GM21619 (cell line): ENCODE measurements at regions not wholly inside any gene's neighbourhood (a gene's known extent, or its start where the extent isn't known, plus 50 kb on each side); places are given as distances from the start of the nearest gene placed in this dataset.

Experiments used
- ATAC-seq: cut with Tn5 transposase; IDR thresholded peaks from one replicate; pipeline ENCODE4 v1.9.1; 2021; ENCODE audit not compliant: unreplicated experiment

DNA sequence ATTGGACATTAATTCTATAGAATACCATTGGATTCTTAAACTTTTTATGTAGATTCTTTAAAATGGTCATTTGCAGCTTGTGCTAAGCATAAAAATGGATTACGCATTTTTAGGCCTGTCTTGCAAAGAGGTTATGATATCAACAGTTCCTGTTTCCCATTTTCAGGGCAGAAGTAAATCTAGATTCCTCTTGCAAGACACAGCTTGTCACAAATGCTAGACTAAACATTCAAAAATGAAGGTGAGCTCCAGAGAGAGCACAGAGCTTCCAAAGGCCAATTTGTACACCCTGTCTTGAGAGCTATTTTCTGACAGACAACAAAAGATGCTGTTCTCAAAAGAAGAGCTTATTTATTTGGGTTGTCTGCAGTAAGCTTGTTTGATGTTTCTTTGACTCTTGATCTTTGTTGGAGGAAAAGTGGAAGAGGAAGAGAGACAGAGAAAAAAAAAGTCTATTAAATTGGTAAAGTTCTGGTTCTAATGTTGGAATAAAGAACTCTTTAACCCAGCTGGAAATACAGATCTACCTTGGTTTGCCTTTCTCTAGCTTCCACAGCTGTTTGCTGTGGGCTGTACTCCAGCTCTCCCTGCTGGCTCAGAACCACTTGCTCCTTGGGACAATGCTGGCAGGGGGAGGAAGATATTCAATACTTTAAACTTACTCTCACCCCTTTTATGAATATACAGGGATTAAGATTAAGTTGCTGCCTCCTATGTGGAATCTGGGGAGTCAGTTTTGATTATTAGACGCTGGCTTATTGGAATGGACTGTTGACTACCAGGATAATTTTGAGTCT is 651.8 kb downstream of the CDH11 start:
- no peak for ATAC-seq

- ATAC-seq: no peak
These were observed 652.5 kb downstream of the CDH11 start for GRCh38 chr16:64469351-64469750.

GRCh38 chr16:64468515-64469090 is 653.3 kb downstream of the CDH11 start:
- ATAC-seq: no peak

DNA sequence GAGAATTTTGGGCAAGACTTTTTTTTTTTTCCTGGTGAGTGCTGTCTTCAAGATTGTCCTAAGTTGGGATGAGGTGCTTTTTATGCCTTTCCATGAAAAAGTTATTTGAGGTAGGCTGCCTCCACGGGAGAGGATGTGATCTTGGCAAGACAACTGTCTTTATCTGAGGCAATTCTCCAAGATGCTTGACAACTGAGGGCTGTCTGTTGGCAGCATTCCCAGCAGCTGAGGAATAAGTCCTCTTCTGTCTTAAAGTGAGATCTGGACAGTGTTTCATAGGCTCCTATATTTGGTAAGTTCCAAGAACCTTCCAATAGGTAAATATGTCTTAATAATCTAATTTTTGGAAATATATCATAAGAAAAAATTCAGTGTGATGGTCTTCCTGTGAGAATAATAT is 662.0 kb downstream of the CDH11 start:
- ATAC-seq: no peak

DNA sequence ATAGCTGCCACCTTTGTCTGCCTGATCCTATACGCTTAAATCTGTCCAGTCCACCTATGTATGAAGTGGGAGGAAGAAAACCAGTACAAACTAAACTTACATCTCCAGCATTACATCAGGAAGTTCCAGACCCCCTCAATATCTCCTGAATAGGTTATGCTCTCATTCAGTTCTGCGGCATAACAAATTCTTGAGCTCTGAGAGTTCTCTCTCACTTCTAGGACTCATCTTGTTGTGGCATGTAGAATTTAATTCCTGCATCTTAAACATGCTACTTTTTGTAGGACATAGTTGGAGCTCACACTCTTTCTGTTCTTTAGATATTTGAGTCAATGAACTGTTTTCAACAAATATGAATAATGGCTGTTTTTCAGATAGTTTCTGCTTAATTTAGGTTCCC is 662.5 kb downstream of the CDH11 start:
- ATAC-seq: no peak

DNA sequence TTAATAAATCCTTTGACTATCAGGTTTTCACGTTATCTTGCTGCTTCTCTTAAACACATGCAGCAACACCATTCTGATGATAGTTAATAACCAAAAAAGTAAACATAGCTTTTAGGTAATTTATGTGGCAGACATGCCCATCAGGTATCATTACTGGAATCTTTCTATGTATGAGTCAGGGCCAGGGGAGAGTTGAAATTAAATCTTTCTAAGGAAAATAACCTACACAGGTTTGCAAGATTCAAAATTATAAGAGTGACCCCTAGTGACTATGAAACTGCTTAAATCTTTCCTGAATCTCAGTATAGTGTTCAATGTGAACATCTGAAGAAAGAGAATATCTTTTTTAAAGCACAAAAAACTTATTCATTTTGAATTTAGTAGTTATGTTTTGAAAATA is 666.6 kb downstream of the CDH11 start:
- no peak for ATAC-seq

DNA sequence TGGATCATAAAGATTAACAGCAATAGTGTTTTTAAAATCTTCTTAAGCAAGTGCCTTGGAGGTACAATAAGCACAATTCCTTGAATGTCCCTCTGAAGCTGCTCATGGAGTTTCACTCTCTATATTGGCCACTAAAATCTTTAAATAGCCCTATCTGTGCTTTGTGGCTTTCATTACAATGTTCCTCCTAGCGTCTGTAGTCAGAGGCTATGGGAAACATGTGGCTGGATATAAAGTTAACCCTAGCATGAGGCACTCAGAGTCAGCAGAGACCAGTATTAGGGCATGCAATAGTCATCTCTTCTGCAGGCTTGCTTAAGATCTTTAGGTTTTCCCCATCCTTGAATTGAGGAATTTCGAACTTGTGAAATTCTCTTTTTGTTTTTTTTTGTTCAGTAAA is 668.2 kb downstream of the CDH11 start:
- ATAC-seq: no peak

- ATAC-seq: no peak
These were observed 669.4 kb downstream of the CDH11 start for GRCh38 chr16:64452446-64452845.

DNA sequence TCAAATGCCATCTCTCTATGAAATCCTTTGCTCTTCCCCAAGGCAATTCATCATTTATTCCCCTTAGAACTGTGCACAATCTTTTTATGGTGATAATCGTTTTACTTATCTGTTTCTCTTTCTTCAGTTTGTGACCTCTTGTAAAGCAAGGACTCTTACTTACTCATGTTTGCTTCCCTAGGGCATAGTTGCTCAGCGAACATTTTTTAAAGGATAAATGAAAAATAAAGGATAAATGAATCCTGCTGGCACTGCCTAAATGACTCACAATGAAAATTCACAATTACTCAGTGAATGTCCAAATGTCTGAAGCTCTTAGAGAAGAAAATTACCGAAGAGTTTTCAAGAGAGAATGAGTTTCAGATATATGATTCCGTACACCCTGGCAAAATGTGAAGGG is 671.7 kb downstream of the CDH11 start:
- no peak for ATAC-seq

DNA sequence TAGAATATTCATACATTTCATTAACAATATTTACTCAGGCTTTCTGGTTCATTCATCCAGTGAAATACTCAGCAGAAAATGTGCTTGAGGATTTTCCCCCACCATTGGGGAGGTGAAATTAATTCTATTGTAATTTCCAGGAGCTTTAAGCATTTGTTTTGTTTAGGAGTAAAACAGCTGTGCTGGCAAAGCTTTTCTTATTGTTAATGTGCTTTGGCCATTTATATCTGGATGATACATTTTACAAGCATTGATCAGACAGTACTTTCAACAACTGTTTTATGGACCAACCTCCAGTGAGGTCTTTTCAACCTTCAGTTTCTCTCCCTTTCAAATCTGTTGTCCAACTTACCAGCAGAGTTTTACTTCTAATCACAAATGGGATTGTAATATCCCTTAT is 672.4 kb downstream of the CDH11 start:
- no peak for ATAC-seq

DNA sequence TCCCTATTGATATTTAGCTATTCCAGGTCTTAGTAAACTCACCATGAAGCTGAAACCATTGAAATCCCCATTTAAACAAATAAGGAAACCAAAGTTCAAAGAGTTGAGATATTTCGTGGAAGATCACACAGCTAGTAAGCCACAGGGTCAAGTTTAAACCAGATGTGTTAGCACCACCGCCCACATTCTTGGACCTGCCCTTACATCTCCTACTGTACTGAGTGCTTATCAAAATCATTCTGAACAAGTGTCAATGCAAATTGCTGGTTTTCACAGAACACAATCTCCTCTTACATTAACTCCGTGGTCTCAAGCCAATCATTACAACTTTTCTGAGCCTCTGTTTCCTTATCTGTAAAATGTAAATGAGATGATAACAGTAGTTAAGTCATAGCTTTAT is 676.2 kb downstream of the CDH11 start:
- no peak for ATAC-seq

GRCh38 chr16:64445245-64445644 is 676.6 kb downstream of the CDH11 start:
- no peak for ATAC-seq

GRCh38 chr16:64440421-64440831 is 681.4 kb downstream of the CDH11 start:
- no peak for ATAC-seq

DNA sequence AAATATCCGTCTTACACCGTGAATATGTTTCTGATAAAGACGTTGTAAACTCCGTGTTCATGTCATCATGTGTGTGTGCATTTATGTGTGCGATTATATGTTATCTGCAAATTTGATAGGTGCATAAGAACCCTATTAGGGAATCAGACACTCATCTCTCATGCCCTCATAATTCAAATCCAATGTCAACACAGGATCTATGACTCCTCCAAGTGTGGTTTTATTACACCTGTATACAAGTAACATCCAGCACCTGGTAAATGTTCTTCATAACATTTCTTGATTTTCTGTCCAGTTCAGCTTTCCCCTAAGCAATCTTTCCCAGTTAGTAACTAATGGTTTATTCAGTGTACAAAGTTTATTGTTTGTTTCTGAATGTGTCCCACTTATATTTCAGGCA is 681.9 kb downstream of the CDH11 start:
- no peak for ATAC-seq

DNA sequence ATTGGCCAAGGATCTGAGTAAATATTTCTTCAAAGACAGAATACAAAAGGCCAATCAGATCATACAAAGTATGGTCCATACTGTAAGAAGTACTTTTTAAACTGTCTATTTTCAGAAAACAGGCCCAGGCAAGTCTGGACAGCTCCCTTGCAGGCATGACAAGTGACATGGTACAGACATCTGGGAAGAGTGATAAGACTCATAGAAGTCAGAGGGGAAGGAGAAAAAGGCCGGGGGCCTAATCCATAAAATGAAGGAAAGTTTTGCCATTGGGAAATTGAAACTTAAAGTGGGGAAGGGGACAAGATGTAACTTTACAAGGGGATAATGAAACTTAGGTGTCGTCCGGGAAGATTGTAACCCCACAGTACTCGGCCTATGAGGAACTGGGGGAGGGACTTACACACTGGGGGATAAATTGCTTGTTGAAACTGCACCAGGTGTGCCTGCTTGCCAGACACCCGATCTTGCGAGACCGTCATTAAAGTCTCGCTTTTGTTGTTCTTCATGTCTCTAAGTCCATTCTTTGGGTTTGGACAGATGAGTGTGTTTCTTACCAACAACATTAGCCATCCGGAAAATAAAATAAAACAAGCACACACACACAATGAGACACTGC is 684.0 kb downstream of the CDH11 start:
- ATAC-seq: no peak

GRCh38 chr16:64434526-64435069 is 687.3 kb downstream of the CDH11 start:
- ATAC-seq: no peak

GRCh38 chr16:64428463-64429113 is 693.3 kb downstream of the CDH11 start:
- ATAC-seq: no peak

GRCh38 chr16:64426131-64426666 is 695.7 kb downstream of the CDH11 start:
- no peak for ATAC-seq

- no peak for ATAC-seq
These were observed 696.5 kb downstream of the CDH11 start for GRCh38 chr16:64425381-64425780.

DNA sequence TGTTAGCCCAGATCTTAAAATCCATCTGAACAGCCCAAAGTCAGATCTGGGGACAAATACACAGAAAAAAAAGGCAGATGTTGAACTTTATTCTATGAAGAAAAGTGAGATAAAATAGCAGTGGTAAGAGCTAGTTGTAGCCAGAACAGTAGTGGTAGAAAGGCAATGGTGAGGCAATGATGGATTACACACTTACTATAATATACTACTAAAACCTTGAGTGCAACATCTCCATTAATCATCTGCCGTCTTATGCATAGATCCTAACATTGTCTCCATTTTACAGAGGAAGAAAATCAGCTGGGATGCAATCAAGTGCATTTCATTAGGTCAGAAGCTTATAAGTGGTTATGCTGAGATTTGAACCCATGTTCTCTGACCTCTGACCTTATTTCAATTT is 699.6 kb downstream of the CDH11 start:
- no peak for ATAC-seq

- ATAC-seq: no peak
These were observed 700.3 kb downstream of the CDH11 start for GRCh38 chr16:64421515-64421914.
